NCI-H187 (cell line): ENCODE measurements at regions not wholly inside any gene's neighbourhood (a gene's known extent, or its start where the extent isn't known, plus 50 kb on each side); places are given as distances from the start of the nearest gene placed in this dataset.

Experiments used
- DNase-seq, 2 experiments: peaks; one replicate each; lab custom pipeline; 2025; lab: John Stamatoyannopoulos, UW

DNA sequence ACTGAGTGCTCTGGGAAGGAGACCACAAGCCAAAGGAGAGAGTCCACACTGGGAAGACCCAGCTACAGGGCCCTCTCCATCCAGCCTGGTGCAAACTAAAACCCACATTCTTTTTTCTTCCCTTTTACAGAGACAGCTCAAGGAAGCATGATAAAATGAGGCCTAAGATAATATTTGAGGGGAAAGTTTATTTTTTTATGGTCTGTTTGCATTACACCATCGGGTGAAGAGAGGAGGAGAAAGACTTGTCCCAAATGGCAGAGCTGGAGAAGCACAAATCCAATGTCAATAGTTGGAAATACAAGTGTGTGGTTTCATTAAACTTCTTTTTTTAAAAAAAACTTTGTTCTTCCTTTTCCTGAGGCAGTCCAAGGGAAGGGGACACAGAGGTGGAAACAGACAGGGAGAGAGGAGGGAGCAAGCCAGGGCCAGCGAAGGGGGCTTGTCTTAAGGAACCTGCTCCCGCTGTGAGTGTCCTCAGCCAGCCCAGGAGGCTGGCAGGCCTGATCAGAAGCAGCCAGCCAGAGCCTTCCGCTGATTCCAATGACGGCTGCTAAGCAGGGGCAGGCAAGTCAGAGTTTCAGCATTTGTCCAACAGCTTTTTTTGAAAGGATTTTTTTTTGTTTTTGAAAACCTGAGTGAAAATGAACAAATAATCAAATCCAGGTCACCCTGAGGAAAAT lies 203.8 kb upstream of the SIX2 start:
- no peak for DNase-seq

DNA sequence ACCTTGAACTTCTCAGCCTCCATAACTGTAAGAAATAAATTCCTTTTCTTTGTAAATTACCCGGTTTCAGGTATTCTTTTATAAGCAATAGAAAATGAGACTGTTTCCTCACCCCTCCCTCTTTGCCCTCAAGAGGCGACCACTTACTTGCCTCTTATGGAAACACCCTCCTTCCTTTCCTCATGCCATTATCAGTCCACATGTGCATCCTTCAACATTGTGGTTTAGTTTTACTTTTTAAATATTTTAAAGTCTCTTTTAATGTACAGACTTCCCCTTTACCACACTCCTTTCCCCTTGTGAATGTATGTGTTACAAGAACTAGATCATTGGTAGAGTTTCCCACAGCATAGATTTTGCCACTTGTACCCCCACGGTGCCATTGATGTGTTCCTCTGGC lies 202.4 kb upstream of the SIX2 start:
- DNase-seq, result no peak

GRCh38 chr2:45210462-45211195 lies 201.4 kb upstream of the SIX2 start:
- DNase-seq, result no peak

DNA sequence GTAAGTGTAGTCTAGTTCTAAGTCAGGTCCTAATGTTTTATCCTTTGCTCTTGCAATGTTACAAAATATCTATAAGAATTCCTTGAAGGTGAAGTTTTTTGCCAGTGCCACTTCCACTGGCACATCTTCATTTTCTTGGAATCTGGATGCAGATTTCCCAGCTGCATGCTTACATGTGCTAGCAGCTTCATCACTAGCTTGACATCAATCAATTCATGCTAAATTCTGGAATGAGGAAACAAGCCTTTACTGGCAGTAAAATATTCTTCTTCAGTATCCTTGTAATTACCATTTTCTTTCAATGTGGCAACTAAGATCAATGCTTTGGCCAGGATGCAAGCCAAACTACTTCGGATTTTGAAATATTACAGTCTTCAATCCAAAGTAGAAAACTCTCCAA lies 200.6 kb upstream of the SIX2 start:
- no peak for DNase-seq

DNA sequence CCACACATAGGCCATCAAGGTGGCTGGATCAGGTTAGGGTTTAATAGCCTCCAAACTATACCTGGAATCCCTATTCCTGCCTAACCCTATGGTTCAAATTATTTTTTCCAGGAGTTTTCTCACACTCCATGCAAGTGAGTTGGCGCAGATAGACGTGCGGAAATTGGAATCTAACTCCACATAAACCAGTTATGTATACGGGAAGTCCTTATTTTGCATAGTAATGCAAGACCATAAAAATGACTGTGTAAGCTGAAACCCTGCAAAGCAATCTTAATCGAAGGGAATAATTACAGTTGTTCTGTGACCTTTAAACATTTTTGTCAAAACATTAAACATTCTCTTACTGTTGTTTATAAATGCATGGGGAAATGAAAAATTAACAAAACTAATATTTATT lies 200.1 kb upstream of the SIX2 start:
- DNase-seq, result no peak

GRCh38 chr2:45207101-45207500 lies 197.8 kb upstream of the SIX2 start:
- no peak for DNase-seq

DNA sequence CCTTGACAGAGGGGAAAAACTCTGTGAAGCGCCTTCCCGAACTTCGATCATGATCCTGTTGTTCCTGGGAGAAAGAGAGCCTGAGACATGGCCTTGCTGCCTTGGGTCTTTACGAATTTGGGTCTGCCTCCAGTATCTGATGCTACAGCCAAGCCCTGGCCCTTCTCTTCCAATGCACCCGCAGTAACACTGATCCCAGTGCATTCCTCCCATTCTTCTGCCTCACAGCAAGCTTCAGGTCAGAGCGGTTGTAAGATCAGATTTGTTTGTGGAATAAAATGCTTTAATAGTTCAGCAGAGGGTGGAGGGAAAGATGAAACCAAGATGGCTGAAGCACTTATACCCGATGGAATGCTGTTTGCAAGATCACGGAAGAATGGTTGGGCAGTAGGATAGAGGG lies 196.7 kb upstream of the SIX2 start:
- no peak for DNase-seq

GRCh38 chr2:45205480-45205879 lies 196.2 kb upstream of the SIX2 start:
- no peak for DNase-seq

DNA sequence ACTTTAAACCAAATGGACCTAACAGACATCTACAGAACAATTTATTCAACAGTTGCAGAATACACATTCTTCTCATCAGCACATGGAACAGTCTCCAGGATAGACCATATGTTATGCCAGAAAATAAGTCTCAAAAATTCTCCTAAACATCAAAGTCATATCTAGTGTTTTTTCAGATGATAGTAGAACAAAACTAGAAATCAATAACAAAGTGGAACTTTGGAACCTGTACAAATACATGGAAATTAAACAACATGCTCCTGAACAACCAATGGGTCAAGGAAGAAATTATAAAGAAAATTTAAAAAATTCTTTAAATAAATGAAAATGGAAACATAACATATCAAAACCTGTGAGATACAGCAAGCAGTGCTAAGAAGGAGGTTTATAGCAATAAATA lies 194.1 kb upstream of the SIX2 start:
- no peak for DNase-seq

GRCh38 chr2:45199973-45200372 lies 190.7 kb upstream of the SIX2 start:
- no peak for DNase-seq

GRCh38 chr2:45195916-45196315 lies 186.7 kb upstream of the SIX2 start:
- DNase-seq, result no peak

DNA sequence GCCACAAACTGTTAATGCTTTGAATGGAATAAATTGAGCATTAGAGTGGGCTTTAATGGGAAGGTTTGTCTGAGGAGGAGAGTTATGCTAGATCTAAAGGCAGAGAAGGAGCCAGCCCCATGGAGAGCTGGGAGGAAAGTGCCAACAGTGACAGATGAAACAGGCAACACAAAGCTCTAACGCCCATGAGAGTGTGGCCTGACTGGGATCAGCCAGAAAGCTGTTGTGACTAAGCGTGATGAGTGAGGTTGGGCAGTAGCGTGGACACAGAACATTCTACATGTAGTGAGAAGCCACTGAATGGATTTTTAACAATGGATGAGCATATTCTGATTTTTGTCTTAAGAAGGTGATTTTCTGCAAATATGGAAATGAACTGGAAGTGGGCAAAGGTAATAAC lies 185.3 kb upstream of the SIX2 start:
- DNase-seq, result no peak

DNA sequence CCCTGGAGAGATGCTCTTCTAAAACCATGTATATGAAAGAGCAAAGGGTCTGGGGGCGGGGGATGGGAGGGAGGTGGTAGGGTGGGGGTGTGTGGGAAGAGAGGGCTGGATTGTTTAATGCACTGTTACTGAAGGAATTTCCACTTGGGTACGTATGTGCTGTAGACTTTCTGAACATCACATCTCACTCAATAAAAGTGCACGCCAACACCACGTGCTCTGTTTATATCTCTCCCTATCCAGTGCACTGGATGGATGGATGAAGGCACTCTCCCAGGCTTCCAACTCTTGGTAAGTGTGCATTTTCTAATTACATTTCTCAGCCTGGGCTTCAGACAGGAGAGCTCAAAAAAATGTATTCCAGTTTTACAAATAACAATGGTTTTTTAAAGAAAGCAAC lies 184.3 kb upstream of the SIX2 start:
- no peak for DNase-seq

GRCh38 chr2:45192991-45193390 lies 183.7 kb upstream of the SIX2 start:
- DNase-seq, result no peak

DNA sequence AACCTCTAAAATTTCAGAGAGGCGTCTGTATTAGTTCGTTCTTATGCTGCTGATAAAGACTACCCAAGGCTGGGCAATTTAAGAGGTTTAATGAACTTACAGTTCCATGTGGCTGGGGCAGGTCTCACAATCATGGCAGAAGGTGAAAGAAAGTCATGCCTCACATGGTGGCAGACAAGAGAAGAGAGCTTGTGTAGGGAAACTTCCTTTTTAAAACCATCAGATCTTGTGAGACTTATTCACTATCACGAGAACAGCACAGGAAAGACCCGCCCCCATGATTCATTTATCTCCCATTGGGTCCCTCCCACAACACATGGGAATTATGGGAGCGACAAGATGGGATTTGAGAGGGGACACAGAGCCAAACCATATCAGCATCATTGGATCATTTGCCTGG lies 183.2 kb upstream of the SIX2 start:
- no peak for DNase-seq

DNA sequence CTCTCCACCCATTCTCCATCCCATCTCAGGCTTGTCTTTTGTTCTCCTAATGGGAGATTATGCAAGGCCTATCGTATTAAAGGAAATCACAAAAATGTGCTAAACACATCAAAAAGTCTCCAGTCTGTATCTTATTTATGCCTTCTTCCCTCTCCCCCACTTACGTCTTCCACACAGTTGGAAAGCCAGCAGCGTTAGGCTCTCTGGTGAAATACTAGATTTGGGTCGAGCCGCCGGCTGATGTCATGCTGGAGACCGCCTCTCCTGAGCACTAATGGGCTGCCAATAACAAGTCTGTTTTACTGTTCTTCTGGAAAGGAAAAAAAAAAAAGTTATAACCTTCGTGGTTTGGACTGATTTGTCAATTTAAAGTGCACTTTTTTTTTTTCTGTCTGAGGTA lies 182.7 kb upstream of the SIX2 start:
- no peak for DNase-seq

GRCh38 chr2:45191146-45191863 lies 182.1 kb upstream of the SIX2 start:
- no peak for DNase-seq

DNA sequence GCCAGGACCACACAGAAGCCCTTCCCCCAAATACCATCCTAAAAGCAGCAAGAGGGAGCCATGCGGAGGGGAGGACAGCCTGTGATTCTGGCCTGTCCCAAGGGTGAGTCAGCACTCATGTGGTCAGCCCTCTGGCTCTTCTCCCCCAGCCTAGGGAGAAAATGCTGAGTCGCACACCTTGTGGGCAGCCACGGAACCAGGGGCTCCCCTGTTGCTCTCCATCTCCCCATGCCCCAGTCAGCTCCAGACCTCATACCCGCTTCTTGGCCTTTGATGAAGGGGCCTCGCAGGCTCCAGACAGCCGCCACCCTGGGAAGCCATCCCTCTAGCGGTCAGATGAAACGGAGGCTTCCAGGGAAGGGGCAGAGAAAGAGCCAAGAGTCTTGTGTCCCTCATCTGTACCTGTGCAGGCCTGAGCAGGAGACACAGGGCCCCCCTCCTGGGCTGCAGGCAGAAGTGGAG lies 181.3 kb upstream of the SIX2 start:
- no peak for DNase-seq

GRCh38 chr2:45184606-45185005 lies 175.4 kb upstream of the SIX2 start:
- no peak for DNase-seq

DNA sequence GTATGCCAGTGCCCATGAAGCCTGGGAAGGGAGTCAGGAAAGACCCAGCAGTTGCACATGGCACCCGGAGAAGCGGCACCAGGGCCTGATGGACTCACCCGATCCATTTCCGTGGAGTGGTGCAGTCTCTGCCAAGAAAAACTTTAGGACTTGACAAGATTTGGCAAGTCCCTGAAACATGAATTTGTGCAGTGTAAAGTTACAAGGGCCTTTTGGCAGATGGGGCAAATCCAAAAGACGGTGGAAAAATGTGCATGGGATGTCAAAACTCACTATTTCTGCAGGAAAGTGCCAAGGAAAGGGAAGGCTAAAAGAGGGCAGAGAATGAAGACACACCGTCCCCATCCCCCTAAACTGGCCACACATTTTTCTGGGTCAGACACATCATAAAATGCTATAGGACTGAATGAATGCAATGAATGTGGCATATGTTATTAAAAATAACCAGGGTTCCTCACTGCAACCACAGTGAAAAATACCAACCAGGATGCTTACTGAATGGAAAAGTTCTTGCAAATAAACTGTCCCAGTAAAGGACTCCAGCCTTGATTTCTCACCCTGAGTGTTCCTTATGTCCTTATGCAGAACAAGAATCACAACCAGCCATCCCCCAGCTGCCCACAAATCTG lies 173.5 kb upstream of the SIX2 start:
- DNase-seq, result no peak

GRCh38 chr2:45180779-45181178 lies 171.5 kb upstream of the SIX2 start:
- no peak for DNase-seq

- DNase-seq, result no peak
These were observed 170.9 kb upstream of the SIX2 start for GRCh38 chr2:45180033-45180746.
